IMR-90 (cell line): ENCODE measurements at regions not wholly inside any gene's neighbourhood (a gene's known extent, or its start where the extent isn't known, plus 50 kb on each side); places are given as distances from the start of the nearest gene placed in this dataset.
"Not testable (repeated sequence)": the region's sequence is repeated elsewhere in the genome, so short reads cannot be mapped to it uniquely, and the experiment has no call there.

Source experiments
- ATAC-seq: fragments of 200-7000 bp; cut with Tn5 transposase; 2 replicates; pipeline ENCODE4 v1.9.1; 2020; ENCODE audit warnings: low read depth, mild to moderate bottlenecking, moderate library complexity
- BruUV-seq: library from RNA; stranded (reverse); fragments of 400-500 nt; replicated peaks from 2 replicates; lab custom pipeline; 2021; lab: Mats Ljungman, UMichigan
- CTCF ChIA-PET: fragments of 300-600 bp; formaldehyde crosslinking; extraction: SDS; loops from one replicate; lab custom pipeline; 2021; ENCODE audit warnings: antibody characterized with exemption; lab: Yijun Ruan, JAX
- POLR2A ChIA-PET: fragments of 300-600 bp; sonication (Branson Sonifier 250); formaldehyde crosslinking; loops from one replicate; lab custom pipeline; 2022; ENCODE audit warnings: antibody characterized with exemption; ENCODE audit not compliant: unreplicated experiment; lab: Charles Lee
- DNase-seq: peaks from one replicate; pipeline ENCODE4 v3.0.0; 2013
- H2AFZ ChIP-seq: replicated peaks from 2 replicates; pipeline ENCODE3; 2013; ENCODE audit warnings: low read length, mild to moderate bottlenecking; ENCODE audit not compliant: poor library complexity
- H2AK5ac ChIP-seq: 2 replicates; pipeline ENCODE4 v1.6.1; 2013; ENCODE audit warnings: low read depth, low read length, inconsistent platforms
- H2AK9ac ChIP-seq: replicated peaks from 2 replicates; pipeline ENCODE3; 2013; ENCODE audit warnings: mild to moderate bottlenecking, low read depth, low read length, moderate library complexity; ENCODE audit not compliant: poor library complexity
- H2BK120ac ChIP-seq: 2 replicates; pipeline ENCODE4 v1.6.1; 2013; ENCODE audit warnings: low read depth, low read length, inconsistent platforms
- H2BK15ac ChIP-seq: 3 replicates; pipeline ENCODE4 v1.6.1; 2013; ENCODE audit warnings: low read depth, low read length, inconsistent platforms
- H2BK20ac ChIP-seq: 2 replicates; pipeline ENCODE4 v1.6.1; 2013; ENCODE audit warnings: low read depth, mild to moderate bottlenecking, inconsistent platforms, low read length, moderate library complexity
- H2BK5ac ChIP-seq: 2 replicates; pipeline ENCODE4 v1.6.1; 2013; ENCODE audit warnings: mild to moderate bottlenecking, low read depth, low read length, inconsistent platforms; ENCODE audit not compliant: poor library complexity, severe bottlenecking
- H3K14ac ChIP-seq: replicated peaks from 2 replicates; pipeline ENCODE4 v1.6.1; 2013; ENCODE audit warnings: low read depth, low read length, inconsistent platforms
- H3K18ac ChIP-seq: 2 replicates; pipeline ENCODE4 v1.6.1; 2013; ENCODE audit warnings: low read depth, low read length, control low read depth
- H3K23ac ChIP-seq: 2 replicates; pipeline ENCODE4 v1.6.1; 2013; ENCODE audit warnings: low read depth, low read length, inconsistent platforms
- H3K27ac ChIP-seq: 2 replicates; pipeline ENCODE4 v1.5.1; 2013; ENCODE audit warnings: mild to moderate bottlenecking, control low read depth, low read length; ENCODE audit not compliant: insufficient read depth
- H3K27me3 ChIP-seq: 2 replicates; pipeline ENCODE4 v1.6.1; 2013; ENCODE audit warnings: low read length; ENCODE audit not compliant: control insufficient read depth, insufficient read depth
- H3K36me3 ChIP-seq: 2 replicates; pipeline ENCODE4 v1.6.1; 2013; ENCODE audit warnings: low read length, mixed read lengths; ENCODE audit not compliant: control insufficient read depth, insufficient read depth
- H3K4ac ChIP-seq: 2 replicates; pipeline ENCODE4 v1.6.1; 2013; ENCODE audit warnings: low read depth, low read length, inconsistent platforms
- H3K4me1 ChIP-seq: 2 replicates; pipeline ENCODE4 v1.6.1; 2013; ENCODE audit warnings: low read length, mixed read lengths; ENCODE audit not compliant: control insufficient read depth, insufficient read depth
- H3K4me2 ChIP-seq: 2 replicates; pipeline ENCODE4 v1.6.1; 2013; ENCODE audit warnings: low read depth, mild to moderate bottlenecking, control low read depth, low read length, moderate library complexity
- H3K4me3 ChIP-seq: 2 replicates; pipeline ENCODE4 v1.5.1; 2013; ENCODE audit warnings: low read depth, mild to moderate bottlenecking, control low read depth, low read length, moderate library complexity; ENCODE audit not compliant: insufficient read depth
- H3K56ac ChIP-seq: 2 replicates; pipeline ENCODE4 v1.6.1; 2013; ENCODE audit warnings: low read length, inconsistent platforms; ENCODE audit not compliant: insufficient read depth; ENCODE audit errors: extremely low read depth
- H3K79me1 ChIP-seq, 2 experiments: 2 replicates each; pipeline ENCODE4 v1.6.1; 2013; ENCODE audit warnings: low read length in 2 of 2, inconsistent platforms in 1 of 2, low read depth in 1 of 2
- H3K9ac ChIP-seq: 2 replicates; pipeline ENCODE4 v1.6.1; 2013; ENCODE audit warnings: low read depth, low read length, control low read depth
- H3K9me1 ChIP-seq: 2 replicates; pipeline ENCODE4 v1.6.1; 2013; ENCODE audit warnings: low read length, inconsistent platforms; ENCODE audit not compliant: insufficient read depth
- H3K9me3 ChIP-seq: 2 replicates; pipeline ENCODE4 v1.6.1; 2013; ENCODE audit warnings: low read length; ENCODE audit not compliant: control insufficient read depth, insufficient read depth
- H4K20me1 ChIP-seq: 2 replicates; pipeline ENCODE4 v1.6.1; 2013; ENCODE audit warnings: low read length, inconsistent platforms; ENCODE audit not compliant: insufficient read depth
- H4K5ac ChIP-seq: 2 replicates; pipeline ENCODE4 v1.6.1; 2013; ENCODE audit warnings: mild to moderate bottlenecking, low read depth, low read length, control low read depth
- H4K8ac ChIP-seq, 2 experiments: 2 replicates each; pipeline ENCODE4 v1.6.1; 2013; ENCODE audit warnings: low read depth in 2 of 2, low read length in 2 of 2, control low read depth in 1 of 2, inconsistent platforms in 1 of 2
- H4K91ac ChIP-seq: 2 replicates; pipeline ENCODE4 v1.6.1; 2013; ENCODE audit warnings: low read depth, low read length, inconsistent platforms; ENCODE audit not compliant: insufficient read depth
- RCOR1 ChIP-seq: IDR thresholded peaks from 2 replicates; pipeline ENCODE4 v1.6.1; 2012; ENCODE audit warnings: mild to moderate bottlenecking, low read length, improper control_type of control experiment; ENCODE audit not compliant: insufficient replicate concordance
- whole genome bisulfite sequencing, 2 experiments: methylation state at CpG; one replicate each; pipeline versions ENCODE4 v1.1.5 to v1.1.7; 2013; ENCODE audit warnings: missing lambda C conversion rate in 2 of 2; ENCODE audit not compliant: insufficient read length in 1 of 2; ENCODE audit errors: extremely low coverage in 2 of 2; 5-methylcytosine and 5-hydroxymethylcytosine counted together
- dilution Hi-C: fragments of 300-500 bp; cut with HindIII; formaldehyde crosslinking; loops from one replicate; pipeline ENCODE4 v1.14.3; 2018; ENCODE audit warnings: low sequenced_read_pairs; ENCODE audit not compliant: unreplicated experiment
- in situ Hi-C: fragments of 300-500 bp; cut with MboI; formaldehyde crosslinking; loops from 3 replicates; pipeline ENCODE4 v1.14.3; 2019; ENCODE audit warnings: low sequenced_read_pairs, inconsistent platforms, mixed read lengths
- intact Hi-C: fragments of 100-400 bp; cut with micrococcal nuclease; formaldehyde crosslinking; loops from 2 replicates; pipeline ENCODE4 v1.10.0; 2022

GRCh38 chr14:106013879-106014376, 487.5 kb downstream of the TMEM121 start:
- Histone ChIP-seq H3K79me1 (no peaks in the 10 kb centered on the region), H4K5ac (no peak overlapping the region), H3K9me1 (no peaks in the 10 kb centered on the region), H3K23ac (no peak overlapping the region), H3K4me3 (no peak overlapping the region), H2BK20ac (no peak overlapping the region), H2AK9ac (no peak overlapping the region), H2AFZ (no peak overlapping the region), H3K9ac (no peak overlapping the region), H3K36me3 (no peaks in the 10 kb centered on the region), H3K4me2 (no peak overlapping the region), H2BK120ac (no peak overlapping the region), H2AK5ac (no peak overlapping the region), H2BK5ac (no peak overlapping the region), H3K56ac (no peak overlapping the region), H3K14ac (no peak overlapping the region), H4K91ac (no peak overlapping the region), H4K20me1 (no peaks in the 10 kb centered on the region), H3K4ac (no peak overlapping the region), H3K27me3 (no peaks in the 10 kb centered on the region), H4K8ac (no peak overlapping the region), H3K27ac (no peak overlapping the region), H3K18ac (no peak overlapping the region), H2BK15ac (no peak overlapping the region), H3K4me1 (no peaks in the 10 kb centered on the region), H3K9me3 (peaks cover 6% of the 10 kb centered on the region; the same call in 1 of the 2 replicates)
- ChIA-PET POLR2A (no interaction called here), CTCF (no interaction called here)
- BruUV-seq: no TSS peak
- DNase-seq: no peak
- no peak for ATAC-seq
- no peak for TF ChIP-seq RCOR1
- dilution Hi-C loops: no loop called here
- in situ Hi-C loops: no loop called here
- WGBS, 2 experiments: no CpG with 5 or more reads among the region's 6 CpGs
- intact Hi-C loops: no loop called here

GRCh38 chr14:106017952-106018351, 491.6 kb downstream of the TMEM121 start:
- H4K20me1 ChIP-seq, H4K8ac ChIP-seq, H3K56ac ChIP-seq, ATAC-seq, H3K27me3 ChIP-seq, CTCF ChIA-PET, H2BK15ac ChIP-seq, H3K4me2 ChIP-seq, H3K14ac ChIP-seq, H4K5ac ChIP-seq, H4K91ac ChIP-seq, H3K4me1 ChIP-seq, H3K79me1 ChIP-seq, BruUV-seq, H3K9ac ChIP-seq, H3K23ac ChIP-seq, H3K9me3 ChIP-seq, H3K4me3 ChIP-seq, H3K18ac ChIP-seq, DNase-seq, H2BK5ac ChIP-seq, intact Hi-C loops, H2BK120ac ChIP-seq, H3K4ac ChIP-seq, H3K36me3 ChIP-seq, POLR2A ChIA-PET, in situ Hi-C loops, H2BK20ac ChIP-seq, H3K27ac ChIP-seq, H2AK5ac ChIP-seq, H2AFZ ChIP-seq, dilution Hi-C loops, H2AK9ac ChIP-seq, H3K9me1 ChIP-seq: not testable (repeated sequence)
- WGBS, 2 experiments: no CpG with 5 or more reads among the region's 3 CpGs
